ENCODE measurements at regions not wholly inside any gene's neighbourhood (a gene's known extent, or its start where the extent isn't known, plus 50 kb on each side); places are given as distances from the start of the nearest gene placed in this dataset.

DNA sequence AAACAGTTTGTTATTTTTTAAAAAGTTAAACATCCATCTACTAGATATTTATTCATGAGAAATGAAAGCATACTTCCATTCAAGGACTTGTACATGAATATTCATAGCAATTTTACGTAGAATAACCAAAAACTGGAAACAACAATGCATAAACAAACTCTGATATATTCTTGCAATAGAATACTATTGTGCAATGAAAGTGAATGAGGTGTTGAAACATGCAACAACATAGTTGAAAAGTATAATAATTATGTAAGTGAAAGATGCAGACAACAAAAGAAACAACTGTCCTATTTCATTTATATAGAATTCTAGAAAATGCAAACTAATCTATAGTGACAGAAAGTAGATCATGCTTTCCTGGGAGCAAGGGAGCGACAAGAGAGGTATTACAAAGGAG is 206.6 kb upstream of the KLHL29 start:
- ATAC-seq (no peak), DNase-seq (ENCODE audit: low read depth, low spot score) (no peak)
- no peak overlapping the region for H3K9ac ChIP-seq (ENCODE audit: low read length)
- no TSS peak for BruUV-seq (replicated peaks)
- no peaks in the 10 kb centered on the region for H3K36me3 ChIP-seq (ENCODE audit: control insufficient read depth in 1 of 2, insufficient read depth in 2 of 2, low read length in 2 of 2)
- no peak overlapping the region for H2AFZ ChIP-seq (ENCODE audit: low read depth, low read length, poor library complexity, severe bottlenecking)
- POLR2A ChIA-PET, result no interaction called here
- CTCF ChIA-PET, result no interaction called here
- no peak for TF ChIP-seq ATF3 (IDR thresholded peaks at IDR 0.05)
- TF ChIP-seq ZNF274 (IDR thresholded peaks at IDR 0.05; ENCODE audit: low read depth, low read length), result no peak
- TF ChIP-seq ELF1 (IDR thresholded peaks at IDR 0.05; ENCODE audit: borderline replicate concordance, low read depth), result no peak
- no peak for TF ChIP-seq POLR2A (IDR thresholded peaks at IDR 0.05; ENCODE audit: borderline replicate concordance, extremely low read depth, insufficient read depth, insufficient read length)
- TF ChIP-seq ZFX (IDR thresholded peaks at IDR 0.05), result no peak
- TF ChIP-seq SIN3A (IDR thresholded peaks at IDR 0.05; ENCODE audit: low read depth), result no peak
- no peak for TF ChIP-seq ZBTB33 (IDR thresholded peaks at IDR 0.05; ENCODE audit: extremely low read depth, insufficient replicate concordance, low read length)
- no peak for TF ChIP-seq FOSL1 (IDR thresholded peaks at IDR 0.05; ENCODE audit: low read depth)
- TF ChIP-seq CBX3 (IDR thresholded peaks at IDR 0.05; ENCODE audit: low read depth), result no peak
- TF ChIP-seq EGR1 (IDR thresholded peaks at IDR 0.05; ENCODE audit: low read depth), result no peak
- H3K9me3 ChIP-seq (ENCODE audit: control insufficient read depth in 1 of 2, insufficient read depth in 1 of 2, low read depth in 1 of 2, low read length in 2 of 2), result no peaks in the 10 kb centered on the region
- H3K4me1 ChIP-seq (ENCODE audit: control insufficient read depth in 1 of 2, insufficient read depth in 2 of 2, low read length in 2 of 2), result no peaks in the 10 kb centered on the region
- H3K27me3 ChIP-seq (ENCODE audit: insufficient read depth, low read length), result no peaks in the 10 kb centered on the region
- H3K79me2 ChIP-seq (ENCODE audit: insufficient read depth, low read length), result no peaks in the 10 kb centered on the region
- RAD21 ChIA-PET (ENCODE audit: low non-redundant PET in 1 of 2, low total read pairs in 2 of 2, uncharacterized antibody in 2 of 2, unreplicated experiment in 2 of 2), result no interaction called here
- H4K20me1 ChIP-seq (ENCODE audit: insufficient read depth), result no peaks in the 10 kb centered on the region
- H3K4me3 ChIP-seq (replicated peaks in 1 of 2; ENCODE audit: low read depth in 1 of 2, low read length in 2 of 2), result no peak overlapping the region
- intact Hi-C loops (cut with micrococcal nuclease), result no loop called here
- H3K4me2 ChIP-seq (ENCODE audit: low read length), result no peak overlapping the region
- H3K9me2 ChIP-seq (ENCODE audit: insufficient read depth), result no peaks in the 10 kb centered on the region
- no peak overlapping the region for H3K27ac ChIP-seq (ENCODE audit: low read depth, low read length)

DNA sequence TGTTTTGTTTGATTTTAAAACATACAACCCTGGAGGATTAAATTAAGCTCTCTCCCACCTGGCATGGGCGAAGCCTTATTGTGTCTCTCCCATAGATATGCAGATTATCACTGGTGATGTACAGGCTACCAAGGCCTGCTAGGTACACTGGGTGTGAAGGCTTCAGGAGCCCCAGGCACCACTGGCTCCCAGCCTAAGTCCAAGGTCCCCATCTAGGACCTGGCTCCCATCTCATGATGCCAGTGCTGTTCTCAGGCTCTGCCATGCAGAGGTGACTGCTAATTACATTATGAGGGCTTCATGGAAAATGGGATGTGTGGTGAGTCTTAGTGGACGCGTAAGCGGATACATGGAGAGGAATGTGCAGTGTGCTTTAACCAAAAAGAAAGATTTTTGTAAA is 201.2 kb upstream of the KLHL29 start:
- ATAC-seq, result no peak
- H3K4me2 ChIP-seq (ENCODE audit: low read length), result no peak overlapping the region
- TF ChIP-seq ZFX (IDR thresholded peaks at IDR 0.05), result no peak
- no peak for TF ChIP-seq TCF7L2 (IDR thresholded peaks at IDR 0.05; ENCODE audit: borderline replicate concordance, extremely low read depth, insufficient read depth, insufficient read length)
- no peaks in the 10 kb centered on the region for H3K9me2 ChIP-seq (ENCODE audit: insufficient read depth)
- POLR2A ChIA-PET, result no interaction called here
- BruUV-seq (replicated peaks), result no TSS peak
- RAD21 ChIA-PET (ENCODE audit: low non-redundant PET in 1 of 2, low total read pairs in 2 of 2, uncharacterized antibody in 2 of 2, unreplicated experiment in 2 of 2), result no interaction called here
- H4K20me1 ChIP-seq (ENCODE audit: insufficient read depth), result no peaks in the 10 kb centered on the region
- DNase-seq (ENCODE audit: low read depth, low spot score), result no peak
- no peak overlapping the region for H2AFZ ChIP-seq (ENCODE audit: low read depth, low read length, poor library complexity, severe bottlenecking)
- H3K79me2 ChIP-seq (ENCODE audit: insufficient read depth, low read length), result no peaks in the 10 kb centered on the region
- intact Hi-C loops (cut with micrococcal nuclease), result no loop called here
- no peaks in the 10 kb centered on the region for H3K36me3 ChIP-seq (ENCODE audit: control insufficient read depth in 1 of 2, insufficient read depth in 2 of 2, low read length in 2 of 2)
- H3K27ac ChIP-seq (ENCODE audit: low read depth, low read length), result no peak overlapping the region
- no peaks in the 10 kb centered on the region for H3K4me1 ChIP-seq (ENCODE audit: control insufficient read depth in 1 of 2, insufficient read depth in 2 of 2, low read length in 2 of 2)
- H3K9ac ChIP-seq (ENCODE audit: low read length), result no peak overlapping the region
- H3K4me3 ChIP-seq (replicated peaks in 1 of 2; ENCODE audit: low read depth in 1 of 2, low read length in 2 of 2), result no peak overlapping the region
- CTCF ChIA-PET, result no interaction called here
- H3K27me3 ChIP-seq (ENCODE audit: insufficient read depth, low read length), result peaks cover 18% of the 10 kb centered on the region
- no peaks in the 10 kb centered on the region for H3K9me3 ChIP-seq (ENCODE audit: control insufficient read depth in 1 of 2, insufficient read depth in 1 of 2, low read depth in 1 of 2, low read length in 2 of 2)
